HG03097 (cell line): ENCODE measurements at regions not wholly inside any gene's neighbourhood (a gene's known extent, or its start where the extent isn't known, plus 50 kb on each side); places are given as distances from the start of the nearest gene placed in this dataset.

ENCODE experiments used
- ATAC-seq: cut with Tn5 transposase; IDR thresholded peaks from one replicate; pipeline ENCODE4 v1.9.1; 2021; ENCODE audit not compliant: unreplicated experiment, low FRiP score

DNA sequence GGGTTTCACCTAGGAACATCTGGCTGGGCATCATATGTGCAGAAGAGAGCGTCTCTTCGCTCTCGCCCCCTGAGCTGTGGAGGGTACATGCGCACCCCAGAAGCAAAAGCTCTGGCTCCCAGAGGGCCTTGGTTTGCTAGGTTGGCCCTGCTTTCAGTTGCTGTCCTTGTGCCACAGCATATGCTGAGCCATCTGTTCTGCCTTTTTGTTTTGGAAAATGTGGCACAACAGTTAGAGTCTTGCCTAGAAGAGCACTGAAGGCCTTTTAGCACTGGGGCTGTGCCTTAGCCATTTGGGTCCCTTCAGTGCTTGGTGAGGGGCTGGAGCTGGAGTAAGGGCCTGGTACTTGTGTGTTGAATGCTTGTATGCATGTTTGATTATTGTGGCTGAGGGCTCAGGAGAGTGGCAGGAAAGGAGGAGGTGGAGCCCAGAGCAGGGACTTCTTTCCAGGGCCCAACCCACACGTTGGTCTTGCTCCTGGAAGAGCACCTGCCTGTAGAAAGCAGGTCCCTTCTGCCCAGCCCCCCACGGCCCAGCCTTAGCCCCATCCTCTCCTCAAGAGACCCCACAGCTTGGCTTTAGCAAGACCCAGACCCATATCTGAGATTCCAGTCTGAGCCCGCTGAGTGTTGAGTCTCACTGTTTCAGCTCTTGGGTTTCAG lies 113.7 kb downstream of the SLC25A47 start:
- no peak for ATAC-seq

DNA sequence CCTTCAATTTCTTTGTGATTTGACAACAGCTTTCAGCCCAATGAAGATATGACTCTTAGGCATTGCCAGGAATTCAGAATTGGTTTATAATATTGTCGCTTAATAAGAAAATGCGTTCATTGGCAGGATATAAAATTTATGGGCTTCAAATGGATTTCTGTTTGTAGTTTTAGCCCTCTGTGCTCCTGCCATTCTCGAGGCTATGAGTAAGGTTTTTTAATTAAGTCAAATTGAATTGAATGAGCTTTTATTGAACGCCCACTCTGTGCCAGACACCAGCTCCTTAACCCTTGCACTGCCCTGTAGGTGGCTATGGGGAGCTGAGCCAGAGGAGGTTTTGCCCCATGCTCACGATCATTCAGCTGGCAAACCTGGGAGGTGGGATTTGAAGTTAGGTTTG lies 115.1 kb downstream of the SLC25A47 start:
- ATAC-seq: no peak

DNA sequence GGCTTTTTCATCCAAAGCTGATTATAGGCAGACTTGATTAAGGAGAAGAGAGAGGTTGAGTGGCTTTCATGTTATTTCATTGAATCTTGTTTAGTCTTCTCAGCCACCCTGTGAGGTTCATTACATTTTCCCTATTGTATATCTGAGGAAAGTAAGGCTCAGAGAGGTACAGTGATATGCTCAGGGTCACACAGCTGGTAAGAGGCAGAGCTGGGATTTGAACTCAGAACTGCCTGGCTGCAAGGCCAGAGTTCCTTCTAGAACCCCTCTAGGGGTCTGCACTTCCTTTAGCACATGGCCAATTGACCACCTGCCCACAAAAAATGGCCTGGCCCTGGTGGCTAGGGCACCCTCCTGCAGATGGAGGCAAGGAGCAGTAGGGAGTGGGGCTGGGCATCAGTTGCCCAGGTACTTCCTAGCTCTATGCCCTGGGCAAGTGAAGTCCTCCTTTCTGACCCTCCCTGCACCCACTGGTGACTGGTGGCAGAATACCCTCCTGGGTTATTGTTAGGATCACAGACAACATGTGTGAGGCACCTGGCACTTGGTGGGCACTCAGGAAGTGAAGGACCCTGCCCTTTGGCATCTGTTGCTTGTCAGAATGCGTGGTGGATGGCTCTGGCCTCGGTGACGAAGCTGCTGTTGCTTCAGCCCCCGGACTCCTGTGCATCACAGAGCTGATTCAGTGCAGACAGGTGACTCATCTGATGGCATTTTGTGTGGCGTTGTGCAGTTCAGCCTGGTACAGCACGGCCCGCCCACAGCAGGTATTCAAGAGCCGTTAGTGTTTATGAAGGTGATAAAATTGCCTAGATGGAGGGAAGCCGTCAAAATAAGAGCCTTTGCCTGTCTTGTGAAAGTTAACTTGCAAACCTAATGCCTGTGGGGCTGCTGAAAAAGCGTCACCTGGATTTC lies 115.8 kb downstream of the SLC25A47 start:
- ATAC-seq: no peak

DNA sequence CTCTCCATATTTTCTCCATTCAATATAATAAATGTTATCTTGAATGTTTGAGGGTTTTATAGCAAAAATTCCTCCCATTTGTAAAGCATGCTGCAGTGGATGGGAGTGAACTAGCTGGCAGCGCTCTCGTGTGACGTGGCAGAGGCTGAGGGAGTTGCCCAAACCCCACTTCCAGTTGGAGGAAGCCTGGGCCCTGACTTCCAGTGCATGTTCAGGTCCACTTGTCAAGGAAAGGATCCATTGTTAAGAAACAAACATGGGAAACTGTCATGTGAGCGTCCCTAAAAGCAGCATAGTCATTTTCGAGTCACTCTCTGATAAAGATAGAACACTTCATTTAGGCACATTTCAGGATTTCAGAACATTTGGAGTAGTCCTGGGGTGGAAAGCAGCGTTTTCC lies 116.6 kb downstream of the SLC25A47 start:
- no peak for ATAC-seq

DNA sequence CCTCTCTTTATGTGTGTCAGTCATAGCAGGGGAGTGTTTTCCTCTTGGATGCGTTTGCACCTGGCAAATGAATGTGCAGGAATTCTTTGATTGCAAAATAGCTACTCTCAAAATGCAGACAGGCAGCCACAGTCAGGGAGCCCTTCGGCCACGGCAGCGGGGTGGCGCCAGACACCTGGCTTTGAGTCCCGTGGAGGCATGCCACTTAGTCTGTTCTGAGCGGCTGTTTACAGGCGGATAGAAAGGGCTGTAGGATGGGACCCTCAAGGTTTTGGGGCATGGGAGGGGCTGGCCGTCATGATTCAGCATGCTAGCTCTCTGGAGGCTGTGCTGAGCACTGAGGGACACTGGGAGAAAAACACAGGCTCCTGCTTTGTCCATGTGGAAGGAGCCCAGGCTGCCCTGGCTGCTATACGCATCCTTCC lies 117.1 kb downstream of the SLC25A47 start:
- no peak for ATAC-seq

DNA sequence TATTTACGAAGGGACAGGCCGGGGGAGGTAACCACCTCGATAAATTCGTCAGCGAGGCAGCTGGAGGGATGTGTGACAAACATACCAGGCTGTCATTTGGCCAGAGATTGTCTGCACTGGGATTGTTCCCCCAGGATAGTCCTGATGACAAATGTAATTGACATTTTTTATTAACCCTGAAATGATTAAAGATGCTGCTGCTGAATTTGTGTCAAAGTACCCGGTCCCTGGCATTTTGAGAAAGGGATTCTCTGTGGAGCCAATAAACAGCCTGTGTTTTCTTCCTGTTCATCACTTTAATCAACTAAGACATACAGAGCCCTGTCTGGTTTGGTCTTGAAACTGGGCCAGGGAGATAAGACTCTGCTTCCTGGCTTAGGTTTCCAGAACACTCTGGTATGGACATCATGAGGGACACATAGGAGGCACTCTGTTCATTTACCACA lies 117.6 kb downstream of the SLC25A47 start:
- ATAC-seq: no peak

DNA sequence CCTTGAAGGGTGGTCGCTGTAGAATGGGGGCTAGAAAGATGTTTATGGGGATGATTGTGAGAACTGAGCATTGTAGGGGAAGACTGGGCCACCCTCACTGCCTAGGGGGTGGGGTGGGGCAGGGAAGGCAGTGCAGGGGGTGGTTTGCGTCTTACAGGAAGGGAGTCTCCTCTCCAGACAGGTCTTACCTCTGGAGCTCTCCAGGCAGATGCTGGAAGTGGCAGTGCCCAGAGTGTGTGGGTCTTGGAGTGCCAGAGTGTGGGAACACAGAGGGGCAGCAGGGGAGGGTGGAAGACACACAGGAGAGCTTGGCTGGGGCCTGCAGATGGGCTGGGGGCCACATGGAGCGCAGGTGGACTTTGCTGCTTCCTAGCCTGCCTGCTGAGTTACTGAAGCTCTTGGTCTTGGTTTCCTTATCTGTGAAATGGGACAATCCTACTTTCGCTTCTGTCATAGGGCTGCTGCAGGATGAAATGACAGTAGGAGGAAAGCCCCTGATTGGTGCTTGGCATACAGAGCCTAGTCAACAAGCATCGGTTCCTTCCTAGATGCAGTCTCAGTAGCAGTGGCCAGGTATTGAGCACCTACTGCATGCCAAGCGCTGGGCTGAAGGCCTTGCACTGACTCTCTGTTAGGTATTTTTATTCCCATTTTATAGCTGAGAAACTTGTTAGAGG lies 118.3 kb downstream of the SLC25A47 start:
- no peak for ATAC-seq

DNA sequence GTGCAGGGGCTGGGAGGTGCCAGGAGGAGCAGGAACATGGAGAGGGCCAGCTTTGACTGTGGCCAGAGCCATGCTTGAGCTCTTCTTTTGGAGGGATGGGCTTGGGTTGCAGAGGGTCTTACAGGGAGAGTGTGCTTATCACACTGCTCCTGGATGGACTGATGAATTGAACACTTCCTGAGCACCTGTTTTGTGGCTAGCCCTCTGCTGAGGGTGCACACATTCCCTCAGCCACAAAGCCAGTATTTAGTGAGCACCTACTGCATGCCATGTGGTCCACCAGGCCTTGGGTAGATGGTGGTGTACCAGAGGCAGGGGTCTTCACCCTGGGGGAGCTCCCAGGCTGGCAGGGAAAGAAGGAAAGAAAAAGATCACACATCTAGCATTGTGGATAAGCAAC lies 118.9 kb downstream of the SLC25A47 start:
- no peak for ATAC-seq

DNA sequence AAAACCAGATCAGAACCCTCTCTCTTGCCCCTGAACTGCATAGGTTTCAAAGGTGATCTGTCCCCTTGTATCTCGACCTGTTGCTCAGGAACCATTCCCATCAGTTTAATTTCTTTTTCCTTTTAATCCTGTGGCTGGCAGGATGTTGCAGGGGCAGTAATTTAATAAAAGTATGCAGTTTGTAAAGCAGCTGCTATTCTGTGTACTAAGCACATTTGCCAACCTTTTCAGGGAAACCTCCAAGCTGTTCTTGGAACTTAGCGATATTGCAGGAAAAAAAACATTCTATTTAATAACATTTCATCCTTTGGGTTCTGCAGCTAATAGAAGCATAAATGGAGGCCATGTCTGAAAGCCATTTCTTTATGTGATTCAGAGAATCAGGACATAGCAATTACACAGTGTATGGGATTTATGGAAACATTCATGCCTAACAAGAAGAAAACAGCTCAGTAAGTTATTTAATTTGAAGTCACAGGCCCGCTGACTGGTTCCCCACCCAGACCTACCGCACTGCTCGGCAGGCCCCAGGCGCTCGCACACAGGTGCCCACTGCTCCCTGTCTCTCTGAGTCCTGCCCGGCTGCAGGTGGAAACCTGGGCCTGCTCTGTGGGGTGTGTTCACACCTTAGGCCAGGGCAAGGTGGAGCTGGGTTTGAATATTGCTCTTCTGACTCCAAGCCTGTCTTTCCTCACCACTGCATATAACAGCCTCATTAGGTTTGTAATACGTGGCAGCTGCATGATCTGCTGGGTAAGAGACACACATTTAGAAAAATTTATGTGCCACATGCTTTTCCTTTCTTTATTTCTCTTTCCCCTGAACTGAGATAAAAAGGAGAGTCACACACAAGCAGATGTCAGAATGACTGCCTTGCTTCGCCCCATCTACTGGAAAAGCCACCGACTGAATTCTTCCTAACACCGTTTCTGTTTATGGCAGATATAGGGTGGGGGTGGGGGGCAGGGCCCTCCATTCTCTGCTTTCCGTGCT lies 119.7 kb downstream of the SLC25A47 start:
- no peak for ATAC-seq

DNA sequence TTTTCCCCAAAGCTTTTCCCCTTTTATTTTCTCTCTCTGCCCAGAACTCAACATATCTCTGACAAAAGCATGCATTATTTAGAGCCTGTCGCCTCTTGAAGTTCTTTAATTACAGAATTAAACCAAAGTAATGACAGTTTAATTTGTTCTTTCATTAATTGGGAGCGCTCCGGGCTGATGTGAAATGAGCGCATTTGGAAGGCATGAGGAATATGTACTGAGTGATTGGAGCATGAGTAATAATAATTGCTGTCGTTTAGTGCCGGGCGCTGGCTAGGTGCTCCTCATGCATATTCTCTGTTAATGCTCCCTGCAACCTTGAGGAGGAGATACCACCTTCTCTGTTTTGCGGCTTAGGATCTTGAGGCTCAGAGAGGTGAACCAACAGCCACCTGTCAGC lies 120.5 kb downstream of the SLC25A47 start:
- ATAC-seq: no peak

DNA sequence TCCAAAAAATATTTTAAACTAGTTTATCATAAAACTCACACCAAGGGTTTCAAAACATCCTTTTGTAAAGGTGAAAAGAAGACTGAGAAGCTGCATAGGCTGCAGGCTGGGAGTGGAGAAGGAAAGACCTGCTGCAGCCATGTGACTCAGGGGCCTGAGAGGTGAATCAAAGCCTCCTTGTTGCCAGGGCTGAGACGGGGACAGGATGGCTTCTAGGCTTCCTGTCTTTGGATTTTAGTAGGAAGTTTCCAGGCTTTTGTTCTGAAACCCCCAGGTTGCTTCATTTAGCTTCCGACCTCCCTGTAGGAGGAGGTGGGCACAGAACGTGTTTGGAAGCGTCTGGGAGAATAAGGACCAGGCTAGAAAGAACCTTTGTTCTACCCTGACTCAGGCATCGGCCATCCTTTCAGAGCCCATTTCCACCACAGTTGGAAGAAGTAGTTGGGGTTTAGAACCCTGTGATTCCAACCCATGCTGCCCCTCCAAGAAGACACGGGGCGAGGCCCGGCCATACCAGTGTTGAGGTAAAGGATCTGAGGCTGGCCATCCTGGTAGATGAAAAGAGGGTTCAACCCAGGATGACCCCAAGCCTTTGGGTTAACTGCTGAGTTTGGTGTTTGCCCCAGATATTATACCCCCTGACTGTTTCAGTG lies 122.4 kb downstream of the SLC25A47 start:
- ATAC-seq: no peak

DNA sequence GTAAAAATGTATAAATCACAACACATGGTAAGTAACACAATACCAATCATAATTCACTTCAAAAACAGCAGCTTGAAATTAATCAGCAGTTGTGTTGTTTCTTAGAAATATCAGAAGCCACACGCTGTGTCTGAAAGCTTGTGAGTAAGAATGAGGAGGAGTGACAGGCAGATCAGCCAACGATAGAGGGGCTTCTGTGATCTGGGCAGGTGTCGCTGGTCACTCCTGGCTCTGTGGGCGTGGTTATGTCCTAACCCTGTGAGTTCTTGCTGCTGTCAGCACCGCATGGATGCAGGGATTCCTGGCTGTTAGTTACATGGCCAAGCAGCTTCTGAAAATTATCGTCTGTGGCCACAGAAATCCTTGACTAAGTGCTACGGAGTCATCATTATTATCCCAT lies 123.4 kb downstream of the SLC25A47 start:
- ATAC-seq: no peak

DNA sequence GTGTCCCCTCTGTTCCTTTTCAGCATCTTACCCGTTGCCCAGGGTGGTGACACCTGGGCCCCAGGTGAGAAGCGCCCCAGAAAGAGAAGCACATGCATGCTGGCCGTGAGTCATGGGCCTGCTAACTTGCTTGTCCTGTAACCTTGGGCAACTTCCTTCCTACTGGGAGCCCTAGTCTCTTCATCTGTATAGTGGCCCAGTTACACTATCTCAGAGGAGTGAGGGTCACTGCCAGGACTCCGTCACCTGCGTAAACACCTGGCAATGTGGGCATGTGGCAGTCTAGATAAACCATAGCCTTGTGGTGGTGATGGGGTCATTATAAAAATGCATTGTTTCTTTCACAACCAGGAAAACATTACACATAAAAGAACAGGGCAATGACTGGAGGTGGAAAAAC lies 125.2 kb downstream of the SLC25A47 start:
- ATAC-seq: no peak

DNA sequence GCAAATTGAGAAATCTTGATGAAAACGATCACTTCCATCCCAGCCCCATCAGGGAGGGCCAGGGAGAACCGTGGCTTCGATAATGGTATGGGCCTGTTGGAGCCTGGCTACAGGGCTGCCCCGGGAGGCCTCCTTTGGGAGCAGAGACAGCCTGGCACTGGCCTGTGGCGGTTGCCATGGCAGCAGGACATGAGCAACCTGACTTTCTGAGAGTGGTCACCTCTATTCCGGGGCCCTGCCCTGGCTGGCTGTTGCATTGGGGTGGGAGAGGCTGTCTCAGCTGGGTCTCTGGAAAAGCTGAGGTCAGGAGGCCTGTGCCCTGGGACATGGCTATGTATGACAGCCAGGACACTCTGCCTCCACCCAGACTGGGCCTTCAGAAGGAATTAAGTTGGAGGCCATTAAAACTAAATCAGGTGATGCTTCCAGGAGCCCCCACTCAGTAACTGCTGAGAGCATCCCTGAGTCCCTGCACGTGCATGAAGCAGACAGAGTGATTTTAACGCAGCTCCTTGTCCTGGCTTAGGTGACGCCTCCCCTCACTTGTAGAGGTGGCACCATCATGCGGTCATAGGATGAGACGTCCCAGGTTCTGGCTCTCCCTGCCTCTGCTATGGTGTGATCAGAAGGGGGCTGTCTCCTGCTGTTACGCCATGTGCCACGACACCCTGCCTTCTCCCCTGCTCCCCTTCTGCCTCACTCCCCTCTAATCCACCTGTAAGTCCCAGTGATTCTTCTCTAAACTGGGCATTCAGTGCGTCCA lies 126.3 kb downstream of the SLC25A47 start:
- ATAC-seq: no peak

DNA sequence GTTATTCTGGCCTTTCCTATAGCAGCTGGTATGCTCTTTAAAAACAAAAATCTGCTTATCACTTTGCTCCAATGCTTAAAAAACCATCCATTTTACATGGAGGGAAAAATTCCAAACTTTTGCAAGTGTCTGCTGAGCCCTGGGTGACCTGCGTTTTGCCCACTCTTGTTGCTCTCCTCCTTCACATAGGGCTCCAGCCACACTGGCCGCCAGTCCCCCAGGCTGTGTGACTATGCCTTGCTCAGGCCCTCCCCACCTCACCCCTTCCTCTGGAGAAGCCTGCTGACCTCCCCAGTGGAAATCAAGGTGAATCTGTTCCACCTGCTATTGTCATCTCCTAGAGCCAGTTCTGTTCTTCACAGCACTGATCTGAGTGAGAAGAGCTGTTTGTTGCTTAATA lies 126.9 kb downstream of the SLC25A47 start:
- ATAC-seq: no peak

DNA sequence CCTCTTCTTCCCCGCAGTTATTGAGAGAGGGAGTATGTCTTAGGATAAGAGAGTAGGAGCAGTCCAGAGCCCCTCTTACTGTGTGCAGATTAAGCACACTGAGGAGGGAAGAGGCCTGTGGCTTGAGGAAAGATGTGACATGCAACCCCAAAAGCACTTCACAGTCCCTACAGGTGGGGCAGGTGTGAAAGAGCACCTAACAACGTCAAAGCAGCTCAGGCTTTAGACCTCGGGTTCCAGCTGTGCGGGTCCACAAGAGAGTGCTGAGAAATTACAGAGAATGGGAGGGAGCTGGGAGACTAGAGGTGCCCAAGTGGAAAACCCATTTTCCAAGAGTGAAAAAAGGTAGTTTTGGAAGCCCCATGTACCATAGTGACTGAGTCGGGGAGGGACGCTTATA lies 127.6 kb downstream of the SLC25A47 start:
- no peak for ATAC-seq

DNA sequence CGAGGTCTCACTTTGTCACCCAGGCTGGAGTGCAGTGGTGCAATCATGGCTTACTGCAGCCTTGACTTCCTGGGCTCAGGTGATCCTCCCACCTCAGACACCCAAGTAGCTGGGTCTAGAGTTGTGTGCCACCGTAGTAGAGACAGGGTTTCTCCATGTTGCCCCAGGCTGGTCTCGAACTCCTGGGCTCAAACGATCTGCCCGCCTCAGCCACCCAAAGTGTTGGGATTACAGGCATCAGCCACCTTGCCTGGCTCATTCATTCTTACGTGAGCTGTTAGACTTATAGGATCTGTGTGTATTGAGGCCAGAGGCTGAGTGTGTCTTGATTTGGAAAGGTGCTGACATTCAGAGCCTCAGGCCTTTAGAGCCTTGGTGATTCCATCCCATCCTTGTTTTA lies 128.1 kb downstream of the SLC25A47 start:
- ATAC-seq: no peak

DNA sequence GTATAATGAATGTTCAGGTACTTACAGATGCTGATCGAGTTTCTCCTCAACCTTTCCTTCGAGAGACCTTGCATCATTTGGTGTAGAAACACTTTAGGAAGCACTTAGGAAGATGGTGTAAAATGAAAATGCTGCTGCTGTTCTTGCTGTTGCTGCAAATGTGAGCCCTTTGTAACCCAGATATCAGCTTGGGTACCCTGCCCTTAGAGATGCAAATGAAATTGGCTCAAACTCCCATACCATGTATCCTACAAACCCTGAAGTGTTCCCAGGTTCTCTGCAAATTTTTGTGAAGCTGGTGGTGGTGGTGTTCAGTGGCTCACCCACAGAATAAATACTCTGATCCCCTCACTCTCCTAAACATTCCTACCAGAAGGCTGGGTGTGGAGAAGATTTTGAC lies 130.8 kb downstream of the SLC25A47 start:
- no peak for ATAC-seq

DNA sequence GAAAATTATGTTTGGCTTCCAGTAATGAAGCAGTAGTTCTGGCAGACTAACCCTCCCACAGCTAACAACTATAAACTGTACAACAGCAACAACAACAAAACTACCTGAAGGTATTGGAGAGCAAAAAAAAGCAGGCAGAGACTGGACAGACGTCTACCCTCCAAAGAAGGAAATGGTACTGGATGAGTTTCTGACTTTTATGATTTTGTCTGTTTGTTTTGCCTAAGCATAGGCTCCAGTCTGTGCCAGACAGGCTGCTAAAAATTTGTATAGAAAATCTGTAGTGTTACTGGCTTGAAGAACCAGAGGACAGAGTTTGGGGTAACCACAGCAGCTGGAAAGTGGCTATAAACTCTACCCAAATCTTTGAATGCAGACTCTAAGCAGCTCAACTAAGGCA lies 131.3 kb downstream of the SLC25A47 start:
- ATAC-seq: no peak
